Naive B cell (primary cell): ENCODE measurements at regions not wholly inside any gene's neighbourhood (a gene's known extent, or its start where the extent isn't known, plus 50 kb on each side); places are given as distances from the start of the nearest gene placed in this dataset.

Experiments
- ATAC-seq, 2 donors: fragments of 150-1000 bp; cut with Tn5 transposase; 2 replicates each; pipeline ENCODE4 v1.10.0; 2021; ENCODE audit warnings: low read depth in 2 of 2, mild to moderate bottlenecking in 2 of 2, moderate library complexity in 2 of 2
- DNase-seq: peaks from one replicate; pipeline ENCODE4 v3.0.0; 2022
- H3K27ac Mint-ChIP-seq, 6 donors: one replicate each; pipeline ENCODE4 v1.8.0; 2020 to 2022; ENCODE audit warnings: mild to moderate bottlenecking in 6 of 6, mixed read lengths in 6 of 6, moderate library complexity in 5 of 6, inconsistent platforms in 2 of 6
- H3K27me3 Mint-ChIP-seq, 3 donors: one replicate each; pipeline ENCODE4 v1.8.0; 2021 to 2022; ENCODE audit warnings: mixed read lengths in 3 of 3, mild to moderate bottlenecking in 1 of 3
- H3K36me3 Mint-ChIP-seq, 2 donors: one replicate each; pipeline ENCODE4 v1.8.0; 2020 to 2022; ENCODE audit warnings: mixed read lengths in 2 of 2, inconsistent platforms in 1 of 2, mild to moderate bottlenecking in 1 of 2
- H3K4me1 Mint-ChIP-seq, 3 donors: one replicate each; pipeline ENCODE4 v1.8.0; 2020 to 2022; ENCODE audit warnings: mixed read lengths in 3 of 3, inconsistent platforms in 1 of 3, mild to moderate bottlenecking in 1 of 3, moderate library complexity in 1 of 3
- H3K4me3 Mint-ChIP-seq, 8 donors: one replicate each; pipeline ENCODE4 v1.8.0; 2020 to 2022; ENCODE audit warnings: mild to moderate bottlenecking in 8 of 8, mixed read lengths in 8 of 8, moderate library complexity in 8 of 8, inconsistent platforms in 2 of 8
- H3K9me3 Mint-ChIP-seq, 7 donors: one replicate each; pipeline ENCODE4 v1.8.0; 2020 to 2022; ENCODE audit warnings: mixed read lengths in 7 of 7, mild to moderate bottlenecking in 5 of 7, inconsistent platforms in 2 of 7, moderate library complexity in 1 of 7

DNA sequence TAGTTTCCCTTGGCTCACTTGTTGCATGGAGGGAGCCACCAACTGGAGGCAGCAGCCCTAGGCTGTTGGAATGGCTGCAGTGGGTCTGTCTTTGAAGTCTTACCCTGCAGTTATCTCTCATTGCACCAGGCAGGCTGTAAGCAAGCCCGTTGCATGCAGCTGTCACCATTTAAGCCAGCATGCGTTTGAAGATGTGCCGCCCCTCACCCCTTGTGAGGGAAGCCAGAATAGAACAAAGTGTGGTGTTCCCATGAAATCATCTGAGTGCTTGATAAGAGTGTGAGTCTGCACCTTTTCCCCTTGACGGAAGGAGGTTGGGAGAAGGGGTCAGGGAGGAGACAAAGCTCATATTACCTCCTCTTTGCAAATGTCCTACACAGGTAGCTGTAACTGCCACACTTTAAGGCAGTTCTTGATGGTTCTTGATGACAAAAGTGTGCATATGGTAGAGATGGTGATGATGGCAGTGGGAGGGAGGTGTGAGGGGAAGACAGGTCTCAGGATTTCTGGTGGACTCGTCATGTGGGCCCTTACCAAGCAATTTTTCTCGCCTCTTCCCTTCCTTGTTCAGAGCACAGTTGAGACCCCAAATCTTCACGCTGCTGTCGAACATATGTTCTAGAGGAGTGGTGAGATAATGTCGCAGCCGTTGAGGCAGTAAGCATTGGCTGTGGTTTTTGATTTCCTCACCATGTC, 191.4 kb upstream of the LEF1 start:
- DNase-seq (no peak), ATAC-seq (no peak)
- Mint-ChIP-seq H3K27me3 (peaks cover 4 to 14% (median 8%) of the 10 kb centered on the region in 3 donors), H3K36me3 (no peaks in the 10 kb centered on the region), H3K27ac (no peak overlapping the region), H3K4me1 (no peaks in the 10 kb centered on the region), H3K9me3 (no peaks in the 10 kb centered on the region), H3K4me3 (no peak overlapping the region)

DNA sequence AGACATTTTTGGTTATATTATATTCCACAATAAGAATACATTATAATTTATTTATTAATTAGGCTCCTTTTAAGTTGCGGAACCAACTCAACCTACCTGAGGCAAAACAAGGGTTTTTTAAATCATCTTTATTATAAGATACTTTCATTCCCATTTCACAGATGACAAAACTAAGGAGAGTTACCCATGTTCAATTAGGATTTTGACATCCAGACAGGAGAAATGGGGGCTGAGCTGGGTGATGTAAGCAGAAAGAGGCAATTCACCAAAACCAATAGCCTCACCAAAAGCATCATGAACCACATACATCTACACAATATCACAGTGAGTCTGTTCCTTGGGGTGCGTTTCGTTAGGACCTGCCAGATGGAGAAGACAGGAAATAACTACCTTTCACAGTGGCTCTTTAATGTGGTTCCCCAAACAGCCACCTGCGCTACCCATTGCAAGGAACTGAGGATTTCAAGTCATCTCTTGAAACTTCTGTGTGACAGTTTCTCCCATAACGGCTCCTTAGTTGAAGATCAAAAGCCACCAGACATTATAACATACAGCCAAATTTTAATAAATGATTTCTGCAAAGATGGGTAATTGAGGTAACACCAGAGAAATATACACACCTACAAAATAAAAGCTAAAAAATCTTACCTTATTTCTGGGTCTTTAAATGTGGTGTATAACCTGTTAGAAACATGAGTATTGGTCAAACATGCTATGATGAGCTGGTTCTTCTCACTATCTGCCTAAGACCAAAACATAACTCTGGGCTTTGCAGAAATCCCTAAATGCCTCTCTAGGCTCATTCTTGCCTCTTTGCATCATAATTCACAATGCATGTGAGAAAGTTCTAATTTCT, 190.6 kb upstream of the LEF1 start:
- ATAC-seq (no peak), DNase-seq (no peak)
- Mint-ChIP-seq H3K36me3 (no peaks in the 10 kb centered on the region), H3K27ac (no peak overlapping the region), H3K4me1 (no peaks in the 10 kb centered on the region), H3K27me3 (peaks cover 4 to 14% (median 8%) of the 10 kb centered on the region in 3 donors), H3K4me3 (no peak overlapping the region), H3K9me3 (no peaks in the 10 kb centered on the region)

DNA sequence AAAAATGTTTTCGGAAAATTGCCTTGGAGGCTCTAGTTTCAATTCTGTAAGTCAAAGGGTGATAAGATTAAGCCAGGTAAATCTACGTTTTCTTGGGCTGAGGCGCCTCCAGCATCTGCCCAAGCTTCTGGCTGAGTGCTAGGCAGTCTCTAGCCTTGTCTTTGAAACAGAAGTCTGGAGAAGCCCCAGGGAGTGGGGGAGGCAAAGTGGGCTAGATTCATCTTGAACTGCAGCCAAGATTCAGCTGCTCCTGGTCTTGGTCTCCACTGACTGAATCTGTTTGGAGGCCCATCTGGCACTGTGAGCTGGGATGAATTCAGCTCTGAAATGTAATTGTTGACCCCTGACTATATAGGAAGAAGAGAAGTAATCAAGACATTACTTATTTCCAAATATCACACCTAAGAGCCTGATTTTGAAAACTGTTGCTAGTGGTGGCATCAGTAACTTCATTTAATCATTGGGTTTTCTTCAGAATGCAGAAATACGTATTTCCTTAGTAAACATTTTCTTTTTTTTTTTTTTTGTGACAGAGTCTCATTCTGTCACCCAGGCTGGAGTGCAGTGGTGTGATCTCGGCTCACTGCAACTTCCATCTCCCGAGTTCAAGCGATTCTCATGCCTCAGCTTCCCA, 187.3 kb upstream of the LEF1 start:
- no peaks in the 10 kb centered on the region for H3K36me3 Mint-ChIP-seq
- no peaks in the 10 kb centered on the region for H3K4me1 Mint-ChIP-seq
- no peak overlapping the region for H3K4me3 Mint-ChIP-seq
- ATAC-seq (no peak), DNase-seq (no peak)
- H3K27ac Mint-ChIP-seq, result no peak overlapping the region
- peaks cover 4 to 14% (median 7%) of the 10 kb centered on the region in 3 donors for H3K27me3 Mint-ChIP-seq
- no peaks in the 10 kb centered on the region for H3K9me3 Mint-ChIP-seq

DNA sequence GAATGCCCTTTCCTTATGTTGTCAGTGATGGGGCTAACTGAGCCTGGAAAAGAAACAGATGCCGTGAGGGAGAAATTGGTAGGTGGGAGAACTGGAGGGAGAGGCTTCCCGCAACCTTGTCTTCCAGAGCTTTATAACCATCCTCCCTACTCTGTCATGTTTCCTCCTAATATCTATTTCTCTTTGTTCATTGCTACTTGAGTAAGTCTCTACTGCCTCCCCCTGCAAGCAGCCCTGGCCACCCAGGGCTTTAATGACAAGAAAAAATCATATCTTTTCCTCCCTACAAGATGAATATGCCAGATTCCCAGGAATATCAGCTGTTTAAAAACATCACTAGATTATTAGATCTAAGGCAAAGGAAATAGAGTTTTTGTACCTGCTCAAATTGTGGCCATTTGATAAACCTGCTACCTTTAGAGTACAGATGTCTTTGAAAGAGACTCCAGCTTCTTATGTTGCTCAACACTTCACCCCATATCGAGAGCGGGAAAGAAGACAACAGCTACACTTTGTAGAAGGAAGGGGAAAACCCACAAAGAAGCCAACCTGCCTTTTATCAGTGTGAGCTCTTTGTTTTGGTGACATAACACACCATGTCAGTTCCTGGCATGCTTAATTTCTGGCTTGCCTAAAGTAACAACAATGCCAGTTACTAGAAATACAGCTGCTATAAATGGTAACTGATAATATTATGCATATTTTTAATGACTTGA, 186.6 kb upstream of the LEF1 start:
- DNase-seq (no peak), ATAC-seq (no peak)
- Mint-ChIP-seq H3K27me3 (peaks cover under 1 to 7% (median 4%) of the 10 kb centered on the region in 3 donors), H3K9me3 (no peaks in the 10 kb centered on the region), H3K27ac (no peak overlapping the region), H3K4me1 (no peaks in the 10 kb centered on the region), H3K4me3 (no peak overlapping the region), H3K36me3 (no peaks in the 10 kb centered on the region)

DNA sequence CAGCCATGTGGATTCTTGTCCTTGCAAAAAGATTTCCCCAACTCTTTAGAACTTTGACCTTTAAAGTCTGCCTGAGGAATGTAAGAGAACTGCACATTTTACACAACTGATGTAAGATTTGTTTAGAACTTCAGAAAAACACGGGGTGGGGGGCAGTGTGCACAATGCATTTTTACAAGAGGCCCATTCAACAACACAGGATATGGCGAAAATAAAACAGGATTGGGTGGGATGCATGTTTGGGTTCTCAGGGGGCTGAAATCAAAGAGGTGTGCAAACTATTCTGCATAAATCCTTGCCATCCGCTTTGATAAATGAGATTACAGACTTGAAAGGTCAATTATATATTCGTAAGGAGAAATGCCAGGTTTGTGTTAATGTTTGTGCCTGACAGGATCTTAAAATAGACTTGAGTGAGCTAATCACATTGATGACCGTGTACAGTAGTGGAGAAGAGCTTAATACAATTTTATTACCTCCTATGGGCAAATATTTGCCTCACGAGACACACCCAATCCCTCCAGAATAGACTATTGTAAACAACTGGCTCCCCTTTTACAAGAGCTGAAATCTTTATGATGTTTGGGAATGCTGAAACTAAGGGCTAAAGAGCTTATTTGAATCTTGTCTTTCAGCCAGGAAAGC, 184.1 kb upstream of the LEF1 start:
- Mint-ChIP-seq H3K4me3 (no peak overlapping the region), H3K4me1 (no peaks in the 10 kb centered on the region), H3K36me3 (no peaks in the 10 kb centered on the region), H3K27ac (no peak overlapping the region), H3K9me3 (no peaks in the 10 kb centered on the region), H3K27me3 (peaks cover 0 to 3% (median 0%) of the 10 kb centered on the region in 3 donors)
- DNase-seq (no peak), ATAC-seq (no peak)

DNA sequence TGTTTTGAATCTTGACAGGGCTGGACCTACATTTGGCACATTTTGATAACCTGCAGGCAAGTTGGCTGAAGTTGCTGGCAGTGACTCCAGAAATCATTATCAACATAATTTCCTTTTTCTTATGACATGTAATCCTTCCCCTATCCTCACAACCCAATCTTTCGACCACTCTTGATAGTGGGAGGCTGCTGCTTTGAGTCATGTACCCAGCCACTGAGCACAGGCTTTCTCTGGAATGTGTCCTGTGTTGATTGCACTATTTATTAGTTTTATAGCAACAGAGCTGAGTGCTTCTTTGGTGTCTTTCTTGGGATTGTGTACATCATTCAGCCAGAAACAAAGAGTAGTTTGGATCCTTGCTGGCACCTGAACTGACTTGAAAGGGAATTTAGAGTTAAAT, 183.1 kb upstream of the LEF1 start:
- no peak for ATAC-seq
- H3K27me3 Mint-ChIP-seq, result no peaks in the 10 kb centered on the region

DNA sequence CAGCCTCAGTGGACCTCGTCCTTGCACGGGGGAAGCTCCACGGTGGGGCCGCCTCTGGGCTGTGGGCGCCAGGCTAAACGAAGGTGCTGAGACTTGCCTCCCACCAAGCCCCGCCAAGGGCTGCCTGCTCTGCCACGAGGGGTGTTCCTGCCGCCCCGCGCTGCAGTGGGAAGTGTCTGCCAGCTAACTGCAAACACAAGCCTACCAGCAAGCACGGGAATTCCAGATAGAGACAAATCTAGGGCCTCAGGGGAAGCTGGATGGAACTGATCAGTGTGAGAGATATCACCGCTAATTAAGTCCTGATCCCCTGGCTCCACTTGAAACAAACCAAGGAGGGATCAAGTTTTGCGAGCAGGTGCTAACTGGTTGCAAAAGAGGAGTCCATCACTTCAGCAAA, 181.6 kb upstream of the LEF1 start:
- Mint-ChIP-seq H3K4me1 (no peaks in the 10 kb centered on the region), H3K4me3 (no peak overlapping the region), H3K27ac (no peak overlapping the region), H3K9me3 (no peaks in the 10 kb centered on the region), H3K36me3 (no peaks in the 10 kb centered on the region), H3K27me3 (no peaks in the 10 kb centered on the region)
- no peak for DNase-seq
- no peak for ATAC-seq

More for the DNA sequence above, 183.1 kb upstream of the LEF1 start:
- H3K4me1 Mint-ChIP-seq, result no peaks in the 10 kb centered on the region
- H3K4me3 Mint-ChIP-seq, result no peak overlapping the region
- no peaks in the 10 kb centered on the region for H3K36me3 Mint-ChIP-seq
- no peak overlapping the region for H3K27ac Mint-ChIP-seq
- DNase-seq, result no peak
- no peaks in the 10 kb centered on the region for H3K9me3 Mint-ChIP-seq

DNA sequence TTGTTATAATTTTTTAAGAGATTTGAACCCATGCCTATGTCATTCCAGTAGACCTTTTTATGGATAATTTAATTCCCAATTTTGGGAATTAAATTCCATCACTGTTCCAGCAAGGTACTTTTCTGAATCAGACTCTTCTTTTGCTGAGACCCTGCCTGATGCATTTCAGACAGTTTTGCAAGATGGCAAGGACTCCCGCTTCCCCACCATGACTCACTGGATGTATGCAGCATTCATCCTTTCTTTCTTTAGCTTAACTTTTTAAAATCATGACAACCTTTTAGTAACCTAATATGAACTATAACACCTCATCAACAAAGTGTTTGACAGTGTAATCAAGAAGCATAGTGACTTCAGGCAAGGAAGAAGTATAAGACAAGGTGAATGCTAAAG, 178.1 kb upstream of the LEF1 start:
- H3K27ac Mint-ChIP-seq, result no peak overlapping the region
- H3K9me3 Mint-ChIP-seq, result no peaks in the 10 kb centered on the region
- no peaks in the 10 kb centered on the region for H3K36me3 Mint-ChIP-seq
- DNase-seq, result no peak
- no peak overlapping the region for H3K4me3 Mint-ChIP-seq
- ATAC-seq, result no peak
- no peaks in the 10 kb centered on the region for H3K27me3 Mint-ChIP-seq
- H3K4me1 Mint-ChIP-seq, result no peaks in the 10 kb centered on the region

DNA sequence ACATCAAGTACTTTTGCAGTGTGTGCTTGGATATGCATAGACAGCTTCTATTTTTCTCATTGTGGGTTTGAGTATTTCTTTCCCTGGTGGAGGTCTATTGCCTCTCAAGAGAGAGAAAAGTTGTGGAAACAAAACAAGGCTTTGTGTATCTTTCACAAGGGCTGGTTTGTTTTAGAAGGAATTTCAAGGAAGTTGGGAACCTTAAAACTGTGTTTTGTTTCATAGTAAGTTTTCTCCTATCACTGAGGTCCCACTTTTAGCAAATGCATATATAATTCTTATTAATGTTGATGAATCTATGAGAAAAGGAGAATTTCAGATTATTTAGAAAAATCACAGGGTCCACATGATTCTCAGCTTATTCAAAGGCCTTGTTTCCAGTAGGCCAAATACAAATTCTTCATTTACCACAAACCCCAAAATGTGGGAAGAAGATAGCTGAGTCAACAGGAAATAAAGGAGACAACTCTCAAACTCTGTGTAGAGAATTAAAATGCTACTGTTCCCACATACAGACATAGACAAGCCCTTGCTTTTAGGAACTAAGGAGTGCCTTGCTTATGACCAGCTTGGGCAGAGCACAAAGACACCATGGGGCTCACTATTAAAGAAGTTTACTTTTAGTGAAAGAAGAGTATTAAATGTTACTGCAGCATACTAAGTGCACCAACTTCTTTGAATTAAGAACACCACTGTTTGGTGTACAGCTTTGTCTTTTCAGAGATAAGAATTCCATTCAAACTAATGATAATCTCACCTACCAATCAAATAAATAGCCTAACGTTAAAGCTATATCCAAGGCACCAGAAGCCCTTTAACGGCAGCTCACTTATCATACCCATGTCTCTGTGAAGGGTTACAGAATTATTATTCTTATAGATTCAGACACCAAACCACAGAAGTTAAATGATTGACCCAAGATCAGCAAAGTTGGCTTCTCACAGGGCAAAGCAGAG, 177.4 kb upstream of the LEF1 start:
- Mint-ChIP-seq H3K4me3 (no peak overlapping the region), H3K9me3 (no peaks in the 10 kb centered on the region), H3K36me3 (no peaks in the 10 kb centered on the region), H3K27me3 (no peaks in the 10 kb centered on the region), H3K27ac (no peak overlapping the region), H3K4me1 (no peaks in the 10 kb centered on the region)
- no peak for ATAC-seq
- DNase-seq, result no peak

DNA sequence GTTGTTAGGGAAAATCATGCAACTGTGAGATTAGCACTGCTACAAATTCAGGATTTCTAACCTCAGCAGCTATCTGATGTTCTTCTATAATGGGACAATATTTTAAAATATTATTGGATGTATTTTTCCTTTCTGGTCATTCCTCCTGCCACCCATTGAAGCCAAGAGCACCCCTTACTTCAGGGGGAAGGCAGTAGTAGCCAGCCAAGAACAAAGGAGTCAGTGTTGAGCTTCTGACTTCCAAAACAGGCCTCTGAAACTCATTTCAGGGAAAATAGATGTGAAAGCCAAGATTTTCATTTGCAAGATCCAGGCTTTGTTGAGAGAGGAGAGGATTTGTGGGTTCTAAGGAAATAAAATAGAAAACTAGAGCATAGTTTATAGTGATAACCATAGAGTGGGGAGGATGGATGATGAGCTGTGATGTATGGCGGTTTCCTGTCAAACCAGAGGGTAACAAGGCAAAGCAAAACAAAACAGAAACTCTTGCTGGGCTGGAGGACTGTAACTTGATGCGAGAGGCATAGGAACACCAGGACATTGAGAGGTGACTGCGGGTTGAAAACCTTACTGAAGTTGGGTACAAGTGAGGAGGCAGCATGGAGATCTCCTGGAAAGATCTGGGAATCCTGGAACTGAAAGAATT, 173.7 kb upstream of the LEF1 start:
- no peaks in the 10 kb centered on the region for H3K9me3 Mint-ChIP-seq
- no peaks in the 10 kb centered on the region for H3K36me3 Mint-ChIP-seq
- H3K4me3 Mint-ChIP-seq, result no peak overlapping the region
- no peaks in the 10 kb centered on the region for H3K27me3 Mint-ChIP-seq
- no peak overlapping the region for H3K27ac Mint-ChIP-seq
- ATAC-seq (no peak), DNase-seq (no peak)
- H3K4me1 Mint-ChIP-seq, result no peaks in the 10 kb centered on the region

DNA sequence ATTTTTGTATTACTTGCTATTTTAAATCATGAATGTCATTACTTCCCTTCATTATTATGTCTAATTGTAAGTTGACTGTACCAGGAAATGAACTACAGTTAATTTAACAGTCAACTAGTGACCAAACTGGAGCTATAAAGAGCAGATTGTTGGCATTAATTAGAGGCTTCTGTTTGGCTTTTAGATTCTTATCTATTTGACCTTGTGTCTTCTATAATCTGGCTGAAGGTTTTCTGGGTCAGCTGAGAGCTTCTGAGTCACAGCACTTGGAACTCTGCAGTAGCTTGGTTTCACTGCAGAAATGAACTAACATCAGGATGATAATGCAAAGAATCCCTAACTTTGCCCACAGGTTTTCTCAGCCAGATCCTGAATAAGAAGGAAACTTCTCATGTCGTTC, 169.2 kb upstream of the LEF1 start:
- Mint-ChIP-seq H3K9me3 (no peaks in the 10 kb centered on the region), H3K27ac (no peak overlapping the region), H3K27me3 (no peaks in the 10 kb centered on the region), H3K36me3 (no peaks in the 10 kb centered on the region), H3K4me3 (no peak overlapping the region), H3K4me1 (no peaks in the 10 kb centered on the region)
- ATAC-seq (no peak), DNase-seq (no peak)

DNA sequence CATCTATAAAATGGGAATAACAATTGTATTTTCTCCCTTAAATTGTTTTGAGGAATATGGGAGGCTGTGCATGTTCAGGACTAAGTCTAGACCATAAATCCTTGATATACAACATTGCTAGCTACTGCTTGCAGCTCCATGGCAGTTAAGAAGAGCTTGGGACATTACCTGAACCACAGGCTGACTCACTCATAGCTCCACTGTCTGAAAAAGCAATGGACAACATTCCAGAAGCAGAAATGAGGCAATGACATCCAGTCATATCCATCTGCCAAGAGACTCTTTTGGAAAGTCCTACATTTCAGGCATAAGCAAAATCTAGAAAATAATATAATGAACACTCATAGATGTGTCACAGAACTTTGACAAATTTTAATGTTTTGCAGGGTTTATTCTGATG, 167.3 kb upstream of the LEF1 start:
- Mint-ChIP-seq H3K36me3 (no peaks in the 10 kb centered on the region), H3K4me3 (no peak overlapping the region), H3K9me3 (peaks cover 0 to 1% (median 0%) of the 10 kb centered on the region in 7 donors), H3K27me3 (no peaks in the 10 kb centered on the region), H3K4me1 (no peaks in the 10 kb centered on the region), H3K27ac (no peak overlapping the region)
- ATAC-seq (no peak), DNase-seq (no peak)
